ENCODE measurements at regions not wholly inside any gene's neighbourhood (a gene's known extent, or its start where the extent isn't known, plus 50 kb on each side); places are given as distances from the start of the nearest gene placed in this dataset.
"Not testable (repeated sequence)": the region's sequence is repeated elsewhere in the genome, so short reads cannot be mapped to it uniquely, and the experiment has no call there.

GRCh38 chr5:106658150-106658549, 1012.6 kb downstream of the EFNA5 start:
- DNase-seq, result no peak

GRCh38 chr5:106656821-106657220, 1013.9 kb downstream of the EFNA5 start:
- no peak for DNase-seq

GRCh38 chr5:106649031-106649430, 1021.7 kb downstream of the EFNA5 start:
- no peak for DNase-seq

GRCh38 chr5:106648401-106648800, 1022.3 kb downstream of the EFNA5 start:
- no peak for DNase-seq

GRCh38 chr5:106646106-106646505, 1024.6 kb downstream of the EFNA5 start:
- no peak for DNase-seq

GRCh38 chr5:106640511-106640910, 1030.2 kb downstream of the EFNA5 start:
- no peak for DNase-seq

- DNase-seq, result no peak
Measured at GRCh38 chr5:106639488-106639887, 1031.2 kb downstream of the EFNA5 start.

- no peak for DNase-seq
Measured at GRCh38 chr5:106637275-106637674, 1033.5 kb downstream of the EFNA5 start.

- no peak for DNase-seq
Measured at GRCh38 chr5:106634375-106634774, 1036.4 kb downstream of the EFNA5 start.

- no peak for DNase-seq
Measured at GRCh38 chr5:106633825-106634224, 1036.9 kb downstream of the EFNA5 start.

GRCh38 chr5:106628456-106628855, 1042.3 kb downstream of the EFNA5 start:
- DNase-seq, result not testable (repeated sequence)

- DNase-seq, result no peak
Measured at GRCh38 chr5:106610041-106610440, 1060.7 kb downstream of the EFNA5 start.

- no peak for DNase-seq
Measured at GRCh38 chr5:106601620-106602019, 1069.1 kb downstream of the EFNA5 start.

GRCh38 chr5:106600803-106601202, 1069.9 kb downstream of the EFNA5 start:
- DNase-seq, result no peak

- no peak for DNase-seq
Measured at GRCh38 chr5:106595864-106596263, 1074.9 kb downstream of the EFNA5 start.

- DNase-seq, result no peak
Measured at GRCh38 chr5:106584268-106584667, 1086.5 kb downstream of the EFNA5 start.

- no peak for DNase-seq
Measured at GRCh38 chr5:106578736-106579135, 1092.0 kb downstream of the EFNA5 start.

- no peak for DNase-seq
Measured at GRCh38 chr5:106574820-106575219, 1095.9 kb downstream of the EFNA5 start.

- no peak for DNase-seq
Measured at GRCh38 chr5:106566031-106566430, 1104.7 kb downstream of the EFNA5 start.

GRCh38 chr5:106545325-106545724, 1125.4 kb downstream of the EFNA5 start:
- DNase-seq, result no peak

GRCh38 chr5:106543330-106543729, 1127.4 kb downstream of the EFNA5 start:
- no peak for DNase-seq

GRCh38 chr5:106530150-106530549, 1140.6 kb downstream of the EFNA5 start:
- no peak for DNase-seq

- no peak for DNase-seq
Measured at GRCh38 chr5:106525438-106525837, 1145.3 kb downstream of the EFNA5 start.

GRCh38 chr5:106523852-106524251, 1146.9 kb downstream of the EFNA5 start:
- no peak for DNase-seq

- no peak for DNase-seq
Measured at GRCh38 chr5:106522296-106522695, 1148.4 kb downstream of the EFNA5 start.

- no peak for DNase-seq
Measured at GRCh38 chr5:106521701-106522100, 1149.0 kb downstream of the EFNA5 start.

Data from stimulated activated CD4-positive, alpha-beta T cell treated with anti-CD3 and anti-CD28 coated beads, Interleukin-2, amount 100 ng/mL, for 24 hours (primary cell).